ENCODE measurements at regions not wholly inside any gene's neighbourhood (a gene's known extent, or its start where the extent isn't known, plus 50 kb on each side); places are given as distances from the start of the nearest gene placed in this dataset.
A peak's percentile ranks its signal among the peaks of the same experiment; 100 is the strongest.

DNA sequence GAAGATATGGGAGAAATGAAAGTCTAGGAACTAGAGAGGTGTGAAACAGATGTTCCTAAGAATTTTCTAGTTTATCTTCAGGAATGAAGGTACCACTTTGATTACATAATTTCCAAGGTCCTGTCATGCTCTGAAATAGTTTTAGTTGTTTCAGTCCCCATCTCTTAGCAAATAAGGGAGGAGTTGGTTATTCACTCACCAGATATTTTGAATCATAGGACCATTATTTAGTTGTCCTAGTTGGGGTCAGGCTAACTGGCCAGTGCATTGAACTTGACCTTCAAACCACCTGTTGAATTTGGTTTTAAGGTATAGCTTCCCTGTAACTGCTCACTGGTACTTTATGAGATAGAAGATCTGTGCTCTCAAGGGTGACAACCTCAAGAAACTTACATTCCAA lies 53.9 kb upstream of the TNFAIP8 start:
- no peak for TF ChIP-seq EZH2 (IDR thresholded peaks at IDR 0.05; ENCODE audit: borderline replicate concordance, insufficient read depth, low read depth, low read length, poor library complexity, severe bottlenecking)
- TF ChIP-seq, protein P1, sequence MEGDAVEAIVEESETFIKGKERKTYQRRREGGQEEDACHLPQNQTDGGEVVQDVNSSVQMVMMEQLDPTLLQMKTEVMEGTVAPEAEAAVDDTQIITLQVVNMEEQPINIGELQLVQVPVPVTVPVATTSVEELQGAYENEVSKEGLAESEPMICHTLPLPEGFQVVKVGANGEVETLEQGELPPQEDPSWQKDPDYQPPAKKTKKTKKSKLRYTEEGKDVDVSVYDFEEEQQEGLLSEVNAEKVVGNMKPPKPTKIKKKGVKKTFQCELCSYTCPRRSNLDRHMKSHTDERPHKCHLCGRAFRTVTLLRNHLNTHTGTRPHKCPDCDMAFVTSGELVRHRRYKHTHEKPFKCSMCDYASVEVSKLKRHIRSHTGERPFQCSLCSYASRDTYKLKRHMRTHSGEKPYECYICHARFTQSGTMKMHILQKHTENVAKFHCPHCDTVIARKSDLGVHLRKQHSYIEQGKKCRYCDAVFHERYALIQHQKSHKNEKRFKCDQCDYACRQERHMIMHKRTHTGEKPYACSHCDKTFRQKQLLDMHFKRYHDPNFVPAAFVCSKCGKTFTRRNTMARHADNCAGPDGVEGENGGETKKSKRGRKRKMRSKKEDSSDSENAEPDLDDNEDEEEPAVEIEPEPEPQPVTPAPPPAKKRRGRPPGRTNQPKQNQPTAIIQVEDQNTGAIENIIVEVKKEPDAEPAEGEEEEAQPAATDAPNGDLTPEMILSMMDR (IDR thresholded peaks at IDR 0.05): no peak
- intact Hi-C loops (cut with micrococcal nuclease): no loop called here
- no peak overlapping the region for H3K4me3 ChIP-seq (ENCODE audit: control extremely low read depth in 1 of 5, extremely low read depth in 1 of 5, insufficient read depth in 1 of 5, low read depth in 2 of 5, low read length in 4 of 5)
- no peak for ATAC-seq (ENCODE audit: low read depth)
- no peak overlapping the region for H3K4me3 Mint-ChIP-seq
- POLR2A ChIA-PET: interaction anchor here (0.6 to 1.1 kb wide), 2 partner anchors 29 to 92 kb away, joined by 3 to 6 read pairs; no protein-coding TSS in a partner anchor
- no peak overlapping the region for H2AFZ ChIP-seq (ENCODE audit: insufficient read depth, low read depth, low read length, poor library complexity, severe bottlenecking)
- H3K27me3 Mint-ChIP-seq: no peaks in the 10 kb centered on the region
- peaks cover 0 to 8% (median 0%) of the 10 kb centered on the region in 3 donors for H3K9me3 ChIP-seq (ENCODE audit: control extremely low read depth in 1 of 3, control insufficient read depth in 2 of 3, insufficient read depth in 1 of 3, low read length in 2 of 3)
- peak overlapping the region; percentile 83 for H3K27ac Mint-ChIP-seq
- CTCF ChIA-PET: interaction anchor here (1.1 to 2.9 kb wide), 4 partner anchors 13 to 314 kb away, joined by 4 to 9 read pairs (median 6); partner anchors contain the start of gene DTWD2
- no peaks in the 10 kb centered on the region for H3K9me3 Mint-ChIP-seq (ENCODE audit: insufficient read depth)
- peaks cover 65 to 74% of the 10 kb centered on the region in 2 donors for H3K4me1 ChIP-seq (ENCODE audit: control insufficient read depth in 2 of 2, insufficient read depth in 2 of 2, low read length in 2 of 2)
- H3K27ac ChIP-seq (ENCODE audit: low read length in 2 of 2): peak overlapping the region; percentile 26 to 88
- H3K9ac ChIP-seq (ENCODE audit: low read length): no peak overlapping the region
- H4K20me1 ChIP-seq (ENCODE audit: control insufficient read depth, insufficient read depth, low read length, poor library complexity, severe bottlenecking): no peaks in the 10 kb centered on the region
- peaks cover 0 to 2% of the 10 kb centered on the region in 2 experiments for H3K36me3 ChIP-seq (replicated peaks in 1 of 2; ENCODE audit: control extremely low read depth in 1 of 2, control insufficient read depth in 1 of 2, extremely low read depth in 1 of 2, insufficient read depth in 2 of 2, low read length in 1 of 2)
- no peaks in the 10 kb centered on the region for H3K27me3 ChIP-seq (replicated peaks in 1 of 4; ENCODE audit: control extremely low read depth in 1 of 4, control insufficient read depth in 3 of 4, insufficient read depth in 4 of 4, low read length in 3 of 4)
- peaks cover 77% of the 10 kb centered on the region for H3K79me2 ChIP-seq (ENCODE audit: control insufficient read depth, insufficient read depth, low read length)
- peak overlapping the region; percentile 24 for H3K4me2 ChIP-seq (replicated peaks; ENCODE audit: low read depth, low read length, poor library complexity, severe bottlenecking)
- H3K4me1 Mint-ChIP-seq: peaks cover 86% of the 10 kb centered on the region
- DNase-seq: no peak

DNA sequence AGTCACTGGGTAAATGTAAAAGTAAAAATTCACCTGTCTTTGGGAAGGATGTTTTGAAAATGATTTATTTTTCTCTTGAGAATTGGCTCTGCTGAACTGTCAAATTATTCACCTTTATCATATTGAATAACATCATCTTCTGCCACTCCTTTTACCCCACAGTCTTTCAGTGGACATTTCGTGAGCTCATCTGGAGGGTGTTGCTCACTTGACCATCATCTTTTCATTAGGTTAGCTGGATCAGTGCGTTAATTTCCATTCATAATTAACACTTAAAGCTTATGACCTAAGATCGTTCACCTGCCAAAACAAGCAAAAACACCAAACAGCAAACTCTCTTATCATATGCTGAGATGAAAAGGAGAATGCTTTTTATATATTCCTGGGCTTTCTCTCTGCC lies 53.4 kb upstream of the TNFAIP8 start:
- Mint-ChIP-seq H3K27me3 (no peaks in the 10 kb centered on the region), H3K9me3 (ENCODE audit: insufficient read depth) (no peaks in the 10 kb centered on the region), H3K4me3 (no peak overlapping the region), H3K27ac (peak overlapping the region; percentile 83), H3K4me1 (peaks cover 87% of the 10 kb centered on the region)
- Histone ChIP-seq H3K27ac (ENCODE audit: low read length in 2 of 2) (peak overlapping the region; percentile 26 to 88), H2AFZ (ENCODE audit: insufficient read depth, low read depth, low read length, poor library complexity, severe bottlenecking) (no peak overlapping the region), H3K4me2 (replicated peaks; ENCODE audit: low read depth, low read length, poor library complexity, severe bottlenecking) (peak overlapping the region; percentile 24), H4K20me1 (ENCODE audit: control insufficient read depth, insufficient read depth, low read length, poor library complexity, severe bottlenecking) (no peaks in the 10 kb centered on the region), H3K79me2 (ENCODE audit: control insufficient read depth, insufficient read depth, low read length) (peaks cover 82% of the 10 kb centered on the region), H3K9me3 (ENCODE audit: control extremely low read depth in 1 of 3, control insufficient read depth in 2 of 3, insufficient read depth in 1 of 3, low read length in 2 of 3) (peaks cover 0 to 8% (median 0%) of the 10 kb centered on the region in 3 donors), H3K4me3 (ENCODE audit: control extremely low read depth in 1 of 5, extremely low read depth in 1 of 5, insufficient read depth in 1 of 5, low read depth in 2 of 5, low read length in 4 of 5) (no peak overlapping the region), H3K36me3 (replicated peaks in 1 of 2; ENCODE audit: control extremely low read depth in 1 of 2, control insufficient read depth in 1 of 2, extremely low read depth in 1 of 2, insufficient read depth in 2 of 2, low read length in 1 of 2) (peaks cover 0 to 2% of the 10 kb centered on the region in 2 experiments), H3K9ac (ENCODE audit: low read length) (no peak overlapping the region), H3K4me1 (ENCODE audit: control insufficient read depth in 2 of 2, insufficient read depth in 2 of 2, low read length in 2 of 2) (peaks cover 68 to 80% of the 10 kb centered on the region in 2 donors), H3K27me3 (replicated peaks in 1 of 4; ENCODE audit: control extremely low read depth in 1 of 4, control insufficient read depth in 3 of 4, insufficient read depth in 4 of 4, low read length in 3 of 4) (no peaks in the 10 kb centered on the region)
- no CpG with 5 or more reads among the region's 3 CpGs for WGBS (ENCODE audit: insufficient coverage)
- ChIA-PET CTCF (interaction anchor here (1.1 to 1.6 kb wide), 3 partner anchors 13 to 315 kb away, joined by 4 to 7 read pairs (median 4); partner anchors contain the start of gene DTWD2), POLR2A (interaction anchor here (1.1 kb wide), 1 partner anchor 29 kb away, joined by 3 read pairs; no protein-coding TSS in a partner anchor)
- DNase-seq (no peak), ATAC-seq (ENCODE audit: low read depth) (no peak)
- intact Hi-C loops (cut with micrococcal nuclease): no loop called here
- TF ChIP-seq, protein P1 (IDR thresholded peaks at IDR 0.05): no peak
- no peak for TF ChIP-seq EZH2 (IDR thresholded peaks at IDR 0.05; ENCODE audit: borderline replicate concordance, insufficient read depth, low read depth, low read length, poor library complexity, severe bottlenecking)
